Thyroid gland (tissue), 4 donors: ENCODE measurements at regions not wholly inside any gene's neighbourhood (a gene's known extent, or its start where the extent isn't known, plus 50 kb on each side); places are given as distances from the start of the nearest gene placed in this dataset.
"Not testable (repeated sequence)": the region's sequence is repeated elsewhere in the genome, so short reads cannot be mapped to it uniquely, and the experiment has no call there.

Experiments
- DNase-seq, 2 donors: peaks; one replicate each; pipeline ENCODE4 v3.0.0-alpha.2; 2019
- H3K27ac ChIP-seq, 3 donors: fragments of 200-600 bp; sonication (generic); 1 replicate in 2 of 3; 2 replicates in 1 of 3; pipeline ENCODE4 v1.5.1; 2016 to 2019; ENCODE audit warnings: mild to moderate bottlenecking in 1 of 3, moderate library complexity in 1 of 3
- H3K27me3 ChIP-seq: fragments of 200-600 bp; sonication (generic); one replicate; pipeline ENCODE4 v1.5.1; 2019
- H3K36me3 ChIP-seq, 2 donors: fragments of 200-600 bp; sonication (generic); one replicate each; pipeline ENCODE4 v1.5.1; 2016 to 2019
- H3K4me1 ChIP-seq, 2 donors: fragments of 200-600 bp; sonication (generic); one replicate each; pipeline ENCODE4 v1.5.1; 2017 to 2019
- H3K4me3 ChIP-seq, 3 donors: fragments of 200-600 bp; sonication (generic); replicated peaks in 1 of 3; 1 replicate in 2 of 3; 2 replicates in 1 of 3; pipeline ENCODE4 v1.5.1; 2016; ENCODE audit warnings: mild to moderate bottlenecking in 1 of 3
- H3K9me3 ChIP-seq: fragments of 200-600 bp; sonication (generic); one replicate; pipeline ENCODE4 v1.5.1; 2017
- POLR2A ChIP-seq, 2 donors: fragments of 450-650 bp; IDR thresholded peaks; one replicate each; pipeline ENCODE4 v1.6.1; 2017; ENCODE audit warnings: antibody characterized with exemption in 2 of 2, mild to moderate bottlenecking in 2 of 2, moderate library complexity in 1 of 2
- WGBS, 2 donors: methylation state at CpG; one replicate each; pipeline ENCODE4 v1.1.5; 2017; 5-methylcytosine and 5-hydroxymethylcytosine counted together
- intact Hi-C: fragments of 100-400 bp; cut with DNase I; formaldehyde crosslinking; loops from one replicate; pipeline ENCODE4 v1.15.1; 2023
- TF ChIP-seq, protein P1 (sequence below), 6 experiments: fragments of 200-600 bp in 3 of 6; fragments of 450-650 bp in 3 of 6; sonication (generic) in 3 of 6; IDR thresholded peaks; one replicate each; pipeline ENCODE4 v1.5.1; 2016 to 2019; ENCODE audit warnings: antibody characterized with exemption in 6 of 6, mild to moderate bottlenecking in 2 of 6, inconsistent platforms in 1 of 6, moderate library complexity in 1 of 6

DNA sequence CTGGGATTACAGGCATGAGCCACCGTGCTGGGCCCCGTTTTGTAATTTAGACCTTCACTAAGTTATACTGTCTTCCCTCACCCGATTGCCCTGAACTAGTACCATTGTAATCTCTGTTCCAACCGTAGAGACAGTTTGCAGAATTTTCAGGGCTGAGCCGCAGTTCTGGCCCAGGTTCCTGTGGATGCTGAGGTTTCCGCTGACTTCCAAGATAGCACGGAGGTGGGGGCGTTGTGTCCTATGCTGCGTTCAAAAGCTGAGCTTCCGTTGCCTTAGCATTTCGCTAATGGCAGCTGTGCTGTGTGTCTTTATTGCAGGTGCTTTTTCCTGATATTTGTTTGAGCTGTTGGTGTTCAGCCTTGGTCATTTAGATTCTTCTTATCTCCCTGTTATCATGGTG lies 137.0 kb downstream of the SOX4 start:
- H3K27me3 ChIP-seq = no peaks in the 10 kb centered on the region
- DNase-seq = no peak
- TF ChIP-seq, protein P1, sequence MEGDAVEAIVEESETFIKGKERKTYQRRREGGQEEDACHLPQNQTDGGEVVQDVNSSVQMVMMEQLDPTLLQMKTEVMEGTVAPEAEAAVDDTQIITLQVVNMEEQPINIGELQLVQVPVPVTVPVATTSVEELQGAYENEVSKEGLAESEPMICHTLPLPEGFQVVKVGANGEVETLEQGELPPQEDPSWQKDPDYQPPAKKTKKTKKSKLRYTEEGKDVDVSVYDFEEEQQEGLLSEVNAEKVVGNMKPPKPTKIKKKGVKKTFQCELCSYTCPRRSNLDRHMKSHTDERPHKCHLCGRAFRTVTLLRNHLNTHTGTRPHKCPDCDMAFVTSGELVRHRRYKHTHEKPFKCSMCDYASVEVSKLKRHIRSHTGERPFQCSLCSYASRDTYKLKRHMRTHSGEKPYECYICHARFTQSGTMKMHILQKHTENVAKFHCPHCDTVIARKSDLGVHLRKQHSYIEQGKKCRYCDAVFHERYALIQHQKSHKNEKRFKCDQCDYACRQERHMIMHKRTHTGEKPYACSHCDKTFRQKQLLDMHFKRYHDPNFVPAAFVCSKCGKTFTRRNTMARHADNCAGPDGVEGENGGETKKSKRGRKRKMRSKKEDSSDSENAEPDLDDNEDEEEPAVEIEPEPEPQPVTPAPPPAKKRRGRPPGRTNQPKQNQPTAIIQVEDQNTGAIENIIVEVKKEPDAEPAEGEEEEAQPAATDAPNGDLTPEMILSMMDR (IDR thresholded peaks at IDR 0.05) = no peak
- no peak for TF ChIP-seq POLR2A (IDR thresholded peaks at IDR 0.05)
- H3K36me3 ChIP-seq = no peaks in the 10 kb centered on the region
- intact Hi-C loops = no loop called here
- WGBS, 2 donors = 95 to 96% methylated on average over 11 of the region's 11 CpGs
- peak overlapping the region in 2 of 3 donors; percentile 75 to 78 for H3K27ac ChIP-seq
- peaks cover 19 to 21% of the 10 kb centered on the region in 2 donors for H3K4me1 ChIP-seq
- no peaks in the 10 kb centered on the region for H3K9me3 ChIP-seq
- H3K4me3 ChIP-seq = no peak overlapping the region

DNA sequence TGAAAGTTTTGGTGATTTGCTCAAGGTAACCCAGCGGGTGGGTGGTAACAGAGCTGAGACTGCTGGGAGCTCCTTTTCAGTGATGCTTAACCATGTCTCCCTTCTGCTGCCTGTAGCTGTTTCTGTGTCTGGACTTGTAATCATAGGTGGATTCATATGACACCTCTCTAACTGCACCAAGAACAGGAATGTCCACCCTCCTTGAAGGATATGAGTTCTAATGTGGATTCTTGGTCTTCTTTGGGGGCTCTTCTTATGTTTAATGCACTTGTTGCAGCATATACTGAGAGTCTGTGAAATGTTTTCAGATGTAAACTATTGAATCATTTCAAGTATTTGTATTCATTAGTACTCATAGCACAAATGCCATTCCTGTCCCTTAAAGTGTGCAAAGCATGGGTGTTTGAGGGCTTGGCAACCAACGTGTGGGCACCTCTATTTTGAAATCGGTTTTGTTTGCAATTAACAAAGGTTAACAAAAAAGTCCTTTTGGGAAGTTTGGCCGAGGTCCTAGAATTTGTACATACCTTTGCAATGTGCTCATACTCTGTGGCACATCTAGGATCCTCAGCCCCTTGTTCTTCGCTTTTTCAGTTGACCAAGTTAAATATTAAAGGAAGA lies 138.0 kb downstream of the SOX4 start:
- Histone ChIP-seq H3K27me3 (no peaks in the 10 kb centered on the region), H3K4me3 (no peak overlapping the region), H3K9me3 (no peaks in the 10 kb centered on the region), H3K4me1 (peaks cover 19 to 21% of the 10 kb centered on the region in 2 donors), H3K27ac (peak overlapping the region in 2 of 3 donors; percentile 75 to 83), H3K36me3 (no peaks in the 10 kb centered on the region)
- TF ChIP-seq, protein P1 (IDR thresholded peaks at IDR 0.05) = no peak
- TF ChIP-seq POLR2A (IDR thresholded peaks at IDR 0.05) = no peak
- WGBS, 2 donors = 28 to 35% methylated on average over 5 of the region's 5 CpGs
- intact Hi-C loops = no loop called here
- peak; percentile 63 to 72 for DNase-seq

DNA sequence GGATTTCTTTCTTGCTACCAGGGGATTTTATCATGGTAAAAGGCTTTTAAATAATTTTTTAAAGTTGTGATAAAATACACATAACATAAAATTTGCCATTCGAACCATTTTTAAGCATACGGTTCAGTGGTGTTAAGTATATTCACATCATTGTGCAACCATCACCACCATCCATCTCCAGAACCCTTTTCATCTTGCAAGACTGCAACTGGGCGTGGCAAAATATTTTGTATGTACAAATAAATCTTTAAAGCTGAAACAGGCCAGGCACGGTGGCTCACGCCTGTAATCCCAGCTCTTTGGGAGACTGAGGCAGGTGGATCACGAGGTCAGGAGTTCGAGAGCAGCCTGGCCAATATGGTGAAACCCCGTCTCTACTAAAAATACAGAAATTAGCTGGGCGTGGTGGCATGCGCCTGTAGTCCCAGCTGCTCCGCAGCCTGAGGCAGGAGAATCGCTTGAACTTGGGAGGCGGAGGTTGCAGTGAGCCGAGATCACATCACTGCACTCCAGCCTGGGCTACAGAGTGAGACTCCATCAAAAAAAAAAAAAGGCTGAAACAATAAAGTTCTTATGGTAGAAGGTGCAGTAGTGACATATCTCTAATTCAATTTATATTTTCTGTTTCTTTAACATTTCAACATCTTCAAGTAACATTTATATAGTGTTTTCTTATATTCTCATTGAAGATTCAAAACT lies 138.6 kb downstream of the SOX4 start:
- intact Hi-C loops, DNase-seq, H3K9me3 ChIP-seq, H3K27me3 ChIP-seq, H3K36me3 ChIP-seq, H3K4me3 ChIP-seq: not testable (repeated sequence)
- Histone ChIP-seq H3K4me1 (peaks cover 19 to 21% of the 10 kb centered on the region in 2 donors), H3K27ac (peak overlapping the region in 2 of 3 donors; percentile 75 to 83)
- WGBS, 2 donors = 80 to 86% methylated on average over 14 of the region's 14 CpGs

DNA sequence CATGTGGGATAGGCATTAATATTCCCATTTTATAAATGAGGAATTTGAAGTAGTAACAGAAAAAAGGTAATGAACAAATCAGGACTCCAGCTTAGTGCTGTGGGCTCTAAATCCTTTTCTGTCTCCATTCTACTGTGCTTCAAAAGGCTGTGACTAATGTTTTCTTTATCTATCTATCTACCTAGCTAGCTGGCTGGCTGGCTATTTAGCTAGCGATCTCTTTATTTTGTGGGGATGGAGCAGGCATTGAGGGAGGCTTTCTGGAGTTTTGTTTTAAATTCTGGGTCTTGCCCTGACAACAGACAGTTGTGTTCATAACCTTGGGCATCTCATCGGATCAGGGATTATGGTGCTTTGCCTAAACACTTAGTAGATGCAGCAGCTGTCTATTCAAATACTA lies 139.2 kb downstream of the SOX4 start:
- intact Hi-C loops = no loop called here
- Histone ChIP-seq H3K27me3 (no peaks in the 10 kb centered on the region), H3K36me3 (no peaks in the 10 kb centered on the region), H3K9me3 (no peaks in the 10 kb centered on the region), H3K27ac (peak overlapping the region in 2 of 3 donors; percentile 75 to 83), H3K4me1 (peaks cover 19 to 21% of the 10 kb centered on the region in 2 donors), H3K4me3 (no peak overlapping the region)
- no peak for DNase-seq
- 66 to 73% methylated on average over 2 of the region's 2 CpGs for WGBS, 2 donors
- no peak for TF ChIP-seq POLR2A (IDR thresholded peaks at IDR 0.05)
- TF ChIP-seq, protein P1 (IDR thresholded peaks at IDR 0.05) = no peak

DNA sequence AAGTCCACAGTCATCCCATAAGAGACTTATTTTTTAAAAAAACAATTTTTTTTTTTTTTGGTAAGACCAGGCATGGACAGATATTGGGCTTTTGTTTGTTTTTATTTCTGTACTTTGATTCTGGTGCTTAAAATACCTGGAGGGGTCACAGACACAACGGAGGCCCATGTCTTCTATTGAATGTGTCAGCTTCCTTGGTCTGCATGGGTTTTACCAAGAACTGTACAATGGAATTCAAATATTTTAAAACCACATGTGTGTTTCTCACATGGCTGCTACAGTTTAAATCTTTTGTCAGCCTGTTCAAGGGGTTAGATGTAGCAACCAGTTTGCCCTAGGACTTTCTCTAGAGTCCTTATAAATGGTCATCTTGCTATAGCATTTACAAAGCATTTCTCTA lies 139.8 kb downstream of the SOX4 start:
- Histone ChIP-seq H3K9me3 (no peaks in the 10 kb centered on the region), H3K4me1 (peaks cover 24 to 26% of the 10 kb centered on the region in 2 donors), H3K36me3 (no peaks in the 10 kb centered on the region), H3K4me3 (no peak overlapping the region), H3K27ac (peak overlapping the region in 1 of 3 donors; percentile 75), H3K27me3 (no peaks in the 10 kb centered on the region)
- TF ChIP-seq, protein P1 (IDR thresholded peaks at IDR 0.05) = no peak
- TF ChIP-seq POLR2A (IDR thresholded peaks at IDR 0.05) = no peak
- intact Hi-C loops = no loop called here
- DNase-seq = no peak
- 70 to 79% methylated on average over 1 of the region's 1 CpG for WGBS, 2 donors
